Body of pancreas (tissue), 4 donors: ENCODE measurements at regions not wholly inside any gene's neighbourhood (a gene's known extent, or its start where the extent isn't known, plus 50 kb on each side); places are given as distances from the start of the nearest gene placed in this dataset.

Source experiments
- CTCF ChIP-seq, 7 experiments: fragments of 450-650 bp in 4 of 7; fragments of 200-600 bp in 3 of 7; sonication (generic) in 3 of 7; IDR thresholded peaks; one replicate each; pipeline ENCODE4 v1.5.1; 2016 to 2019; ENCODE audit warnings: antibody characterized with exemption in 7 of 7
- POLR2A ChIP-seq, 3 donors: fragments of 450-650 bp; IDR thresholded peaks; one replicate each; pipeline ENCODE4 v1.6.1; 2016; ENCODE audit warnings: antibody characterized with exemption in 3 of 3, mild to moderate bottlenecking in 2 of 3

GRCh38 chr5:117131876-117132275 is 557.3 kb upstream of the SEMA6A start:
- TF ChIP-seq CTCF (IDR thresholded peaks at IDR 0.05) (no peak), POLR2A (IDR thresholded peaks at IDR 0.05) (no peak)
